HL-60 (cell line): ENCODE measurements at regions not wholly inside any gene's neighbourhood (a gene's known extent, or its start where the extent isn't known, plus 50 kb on each side); places are given as distances from the start of the nearest gene placed in this dataset.

Experiments
- CTCF ChIP-seq: IDR thresholded peaks from one replicate; pipeline ENCODE4 v1.5.1; 2011; ENCODE audit warnings: low read length, control low read depth, inconsistent platforms; ENCODE audit not compliant: insufficient read depth
- GABPA ChIP-seq: IDR thresholded peaks from 2 replicates; pipeline ENCODE4 v1.6.1; 2012; ENCODE audit warnings: low read depth
- POLR2AphosphoS5 ChIP-seq: IDR thresholded peaks from 2 replicates; pipeline ENCODE4 v1.6.1; 2012; ENCODE audit warnings: low read depth
- SPI1 ChIP-seq: IDR thresholded peaks from 2 replicates; pipeline ENCODE4 v1.6.1; 2012; ENCODE audit warnings: low read depth, mild to moderate bottlenecking, borderline replicate concordance

GRCh38 chrX:42839632-42840031 is 61.7 kb upstream of the PPP1R2C start:
- no peak for TF ChIP-seq GABPA
- no peak for TF ChIP-seq CTCF
- no peak for TF ChIP-seq POLR2AphosphoS5
- no peak for TF ChIP-seq SPI1
